ENCODE measurements at regions not wholly inside any gene's neighbourhood (a gene's known extent, or its start where the extent isn't known, plus 50 kb on each side); places are given as distances from the start of the nearest gene placed in this dataset.

DNA sequence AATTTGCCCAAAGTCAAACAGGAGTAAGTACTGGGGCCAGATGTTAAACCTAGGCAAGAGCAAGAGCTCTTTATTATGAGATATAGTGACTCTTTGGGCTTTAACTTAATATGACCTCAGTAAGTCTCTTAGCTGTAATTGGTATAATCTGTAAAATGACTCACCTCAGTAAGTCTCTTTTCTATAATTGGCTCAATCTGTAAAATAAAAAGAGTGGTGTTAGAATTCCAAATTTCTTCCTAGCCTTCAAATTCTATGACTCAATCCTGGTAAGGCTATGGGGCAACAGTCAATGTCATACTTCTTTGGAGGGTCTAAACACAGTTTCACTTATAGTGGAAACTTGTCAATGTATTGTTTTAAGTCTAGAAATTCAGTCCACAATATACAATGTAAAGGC is 1608.9 kb upstream of the PIK3C3 start:
- H3K27me3 ChIP-seq: no peaks in the 10 kb centered on the region

DNA sequence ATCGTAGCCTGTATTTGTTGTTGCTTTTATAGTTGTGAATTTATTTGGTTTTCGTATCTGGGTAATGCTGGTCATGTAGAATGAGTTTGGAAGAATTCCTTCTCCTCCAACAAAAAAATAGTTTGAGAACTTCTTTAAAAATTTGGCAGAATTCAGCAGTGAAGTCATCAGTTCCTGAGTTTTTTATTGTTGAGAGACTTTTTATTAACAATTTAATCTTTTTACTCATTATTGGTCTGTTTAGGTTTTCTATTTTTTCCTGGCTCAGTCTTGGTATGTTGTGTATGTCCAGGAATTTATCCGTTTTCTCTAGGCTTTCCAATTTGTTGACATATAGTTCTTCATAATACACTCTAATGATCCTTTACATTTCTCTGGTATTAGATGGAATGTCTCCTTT is 1613.3 kb upstream of the PIK3C3 start:
- H3K27me3 ChIP-seq: no peaks in the 10 kb centered on the region
- H3K27ac ChIP-seq: no peak overlapping the region
- no peak for DNase-seq
- H3K36me3 ChIP-seq: no peaks in the 10 kb centered on the region
- no peaks in the 10 kb centered on the region for H3K9me3 ChIP-seq
- no peak for TF ChIP-seq POLR2A (IDR thresholded peaks at IDR 0.05)
- TF ChIP-seq EP300 (IDR thresholded peaks at IDR 0.05): no peak
- TF ChIP-seq, protein P1, sequence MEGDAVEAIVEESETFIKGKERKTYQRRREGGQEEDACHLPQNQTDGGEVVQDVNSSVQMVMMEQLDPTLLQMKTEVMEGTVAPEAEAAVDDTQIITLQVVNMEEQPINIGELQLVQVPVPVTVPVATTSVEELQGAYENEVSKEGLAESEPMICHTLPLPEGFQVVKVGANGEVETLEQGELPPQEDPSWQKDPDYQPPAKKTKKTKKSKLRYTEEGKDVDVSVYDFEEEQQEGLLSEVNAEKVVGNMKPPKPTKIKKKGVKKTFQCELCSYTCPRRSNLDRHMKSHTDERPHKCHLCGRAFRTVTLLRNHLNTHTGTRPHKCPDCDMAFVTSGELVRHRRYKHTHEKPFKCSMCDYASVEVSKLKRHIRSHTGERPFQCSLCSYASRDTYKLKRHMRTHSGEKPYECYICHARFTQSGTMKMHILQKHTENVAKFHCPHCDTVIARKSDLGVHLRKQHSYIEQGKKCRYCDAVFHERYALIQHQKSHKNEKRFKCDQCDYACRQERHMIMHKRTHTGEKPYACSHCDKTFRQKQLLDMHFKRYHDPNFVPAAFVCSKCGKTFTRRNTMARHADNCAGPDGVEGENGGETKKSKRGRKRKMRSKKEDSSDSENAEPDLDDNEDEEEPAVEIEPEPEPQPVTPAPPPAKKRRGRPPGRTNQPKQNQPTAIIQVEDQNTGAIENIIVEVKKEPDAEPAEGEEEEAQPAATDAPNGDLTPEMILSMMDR (IDR thresholded peaks at IDR 0.05): no peak
- 70 to 79% (median 74%) methylated on average over 3 of the region's 3 CpGs for WGBS, 3 donors
- intact Hi-C loops (cut with DNase I): no loop called here
- no peaks in the 10 kb centered on the region for H3K4me1 ChIP-seq (ENCODE audit: insufficient read depth)
- H3K4me3 ChIP-seq: no peak overlapping the region

More for the DNA sequence above, 1608.9 kb upstream of the PIK3C3 start:
- Histone ChIP-seq H3K4me1 (ENCODE audit: insufficient read depth) (no peaks in the 10 kb centered on the region), H3K27ac (no peak overlapping the region), H3K36me3 (no peaks in the 10 kb centered on the region), H3K9me3 (no peaks in the 10 kb centered on the region), H3K4me3 (no peak overlapping the region)
- DNase-seq: no peak
- intact Hi-C loops (cut with DNase I): no loop called here
- TF ChIP-seq, protein P1 (IDR thresholded peaks at IDR 0.05): no peak
- TF ChIP-seq EP300 (IDR thresholded peaks at IDR 0.05): no peak
- TF ChIP-seq POLR2A (IDR thresholded peaks at IDR 0.05): no peak

DNA sequence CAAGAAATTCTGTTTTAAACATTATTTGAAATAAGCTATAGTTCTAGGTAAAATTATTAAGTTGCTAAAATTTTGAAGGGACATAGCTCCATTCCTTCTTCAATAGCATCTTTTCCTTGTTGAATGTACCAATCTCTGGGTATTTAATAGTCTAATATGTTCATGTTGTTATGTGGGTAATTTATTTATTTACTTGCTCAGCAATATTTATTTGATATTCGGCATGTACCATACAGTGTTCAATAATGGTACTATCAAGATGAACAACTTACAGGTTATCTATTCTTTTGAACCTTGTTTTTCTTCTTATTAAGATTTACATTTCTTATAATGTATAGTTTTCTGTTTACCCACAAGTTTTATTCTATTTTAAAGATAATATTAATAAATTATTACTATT is 1616.8 kb upstream of the PIK3C3 start:
- no peak overlapping the region for H3K4me3 ChIP-seq
- no peaks in the 10 kb centered on the region for H3K4me1 ChIP-seq (ENCODE audit: insufficient read depth)
- H3K27me3 ChIP-seq: no peaks in the 10 kb centered on the region
- TF ChIP-seq EP300 (IDR thresholded peaks at IDR 0.05) (no peak), POLR2A (IDR thresholded peaks at IDR 0.05) (no peak)
- TF ChIP-seq, protein P1 (IDR thresholded peaks at IDR 0.05): no peak
- intact Hi-C loops (cut with DNase I): no loop called here
- H3K36me3 ChIP-seq: no peaks in the 10 kb centered on the region
- H3K9me3 ChIP-seq: no peaks in the 10 kb centered on the region
- WGBS, 3 donors: 93 to 96% (median 96%) methylated on average over 1 of the region's 1 CpG
- no peak overlapping the region for H3K27ac ChIP-seq
- no peak for DNase-seq

DNA sequence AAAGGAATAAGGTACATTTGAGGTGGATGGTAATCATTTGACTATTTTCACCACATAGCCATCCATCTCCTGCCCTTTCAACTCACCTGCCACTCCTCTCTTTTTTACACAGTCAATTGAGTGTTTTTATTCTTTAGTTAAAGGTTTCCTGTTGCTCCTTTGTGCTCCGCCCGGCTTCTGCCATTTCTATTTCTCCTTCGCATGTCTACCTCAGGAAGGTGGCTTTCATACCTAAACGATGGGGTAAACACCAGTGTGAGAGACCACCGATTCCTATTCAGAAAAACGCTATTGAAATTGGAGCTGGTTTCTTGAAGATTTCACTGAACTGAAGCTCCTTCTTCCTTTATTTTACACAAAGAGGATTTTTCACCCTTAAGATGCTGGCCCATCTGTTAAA is 1628.0 kb upstream of the PIK3C3 start:
- WGBS, 3 donors: 64 to 70% (median 66%) methylated on average over 6 of the region's 6 CpGs
- DNase-seq: no peak
- Histone ChIP-seq H3K27ac (no peak overlapping the region), H3K4me3 (no peak overlapping the region), H3K4me1 (ENCODE audit: insufficient read depth) (no peaks in the 10 kb centered on the region), H3K27me3 (no peaks in the 10 kb centered on the region), H3K9me3 (no peaks in the 10 kb centered on the region), H3K36me3 (no peaks in the 10 kb centered on the region)
- intact Hi-C loops (cut with DNase I): no loop called here
- TF ChIP-seq EP300 (IDR thresholded peaks at IDR 0.05) (no peak), POLR2A (IDR thresholded peaks at IDR 0.05) (no peak)
- TF ChIP-seq, protein P1 (IDR thresholded peaks at IDR 0.05): no peak

DNA sequence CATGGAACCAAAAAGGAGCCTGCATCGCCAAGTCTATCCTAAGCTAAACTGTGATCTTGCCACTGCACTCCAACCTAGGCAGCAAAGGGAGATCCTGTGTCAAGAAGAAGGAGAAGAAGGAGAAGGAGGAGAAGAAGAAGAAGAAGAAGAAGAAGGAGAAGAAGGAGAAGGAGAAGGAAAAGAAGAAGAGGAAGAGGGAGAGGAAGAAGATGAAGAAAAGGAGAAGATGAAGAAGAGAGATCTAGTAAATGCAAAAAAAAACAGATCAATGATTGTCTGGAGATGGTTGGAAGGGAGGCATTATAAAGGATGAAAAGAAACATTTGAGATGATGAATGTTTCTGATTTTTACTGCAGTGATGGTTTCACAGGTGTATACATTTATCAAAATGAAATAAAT is 1629.0 kb upstream of the PIK3C3 start:
- no peak overlapping the region for H3K4me3 ChIP-seq
- intact Hi-C loops (cut with DNase I): no loop called here
- no peak for DNase-seq
- no peaks in the 10 kb centered on the region for H3K27me3 ChIP-seq
- no peaks in the 10 kb centered on the region for H3K4me1 ChIP-seq (ENCODE audit: insufficient read depth)
- no peak overlapping the region for H3K27ac ChIP-seq
- 85 to 89% (median 85%) methylated on average over 1 of the region's 1 CpG for WGBS, 3 donors
- no peaks in the 10 kb centered on the region for H3K36me3 ChIP-seq
- TF ChIP-seq, protein P1 (IDR thresholded peaks at IDR 0.05): no peak
- TF ChIP-seq EP300 (IDR thresholded peaks at IDR 0.05): no peak
- TF ChIP-seq POLR2A (IDR thresholded peaks at IDR 0.05): no peak
- H3K9me3 ChIP-seq: no peaks in the 10 kb centered on the region

All from ovary (tissue), 7 donors.